A549 (cell line): ENCODE measurements at regions not wholly inside any gene's neighbourhood (a gene's known extent, or its start where the extent isn't known, plus 50 kb on each side); places are given as distances from the start of the nearest gene placed in this dataset.

Experiments
- ATAC-seq, 2 experiments: fragments of 200-7000 bp in 1 of 2; fragments of >200 bp in 1 of 2; cut with Nextera tagmentation in 1 of 2; cut with Tn5 transposase in 1 of 2; 3 replicates each; pipeline versions ENCODE4 v1.8.0 to v1.9.1; 2018 to 2020; ENCODE audit warnings: mild to moderate bottlenecking in 1 of 2, moderate library complexity in 1 of 2
- CTCF ChIA-PET: fragments of 300-600 bp; sonication (Branson Sonifier 250); formaldehyde crosslinking; extraction: SDS; loops from one replicate; lab custom pipeline; 2021; ENCODE audit warnings: antibody characterized with exemption, inconsistent platforms; lab: Yijun Ruan, JAX
- POLR2A ChIA-PET: fragments of 350-600 bp; formaldehyde crosslinking; extraction: SDS; loops from one replicate; lab custom pipeline; 2021; ENCODE audit warnings: antibody characterized with exemption, inconsistent platforms; lab: Yijun Ruan, JAX
- DNase-seq, 2 experiments: peaks; one replicate each; pipeline versions ENCODE4 v3.0.0 to v3.0.0-alpha.2; 2011 to 2016; ENCODE audit warnings: low read depth in 1 of 2, low spot score in 1 of 2
- FAIRE-seq: peaks from 2 replicates; lab custom pipeline; 2011; peaks lifted over from hg19 to GRCh38; lab: Jason Lieb, UNC
- H3K27ac ChIP-seq, 2 experiments: fragments of >200 bp; sonication (Bioruptor Twin); formaldehyde crosslinking; 3 replicates each; pipeline ENCODE4 v1.5.1; 2016 to 2017
- H3K4me1 ChIP-seq: fragments of >200 bp; sonication (Bioruptor Twin); formaldehyde crosslinking; 3 replicates; pipeline ENCODE4 v1.6.1; 2016
- H3K4me2 ChIP-seq: fragments of >200 bp; sonication (Bioruptor Twin); formaldehyde crosslinking; 3 replicates; pipeline ENCODE4 v1.6.1; 2016
- H3K4me3 ChIP-seq: fragments of >200 bp; sonication (Bioruptor Twin); formaldehyde crosslinking; 3 replicates; pipeline ENCODE4 v1.5.1; 2016
- H3K9me3 ChIP-seq: fragments of >200 bp; sonication (Bioruptor Twin); formaldehyde crosslinking; 3 replicates; pipeline ENCODE4 v1.6.1; 2016
- BHLHE40 ChIP-seq: IDR thresholded peaks from 2 replicates; pipeline ENCODE4 v1.6.1; 2012; ENCODE audit warnings: low read depth, low read length, inconsistent platforms
- CBX2 ChIP-seq: fragments of 200-600 bp; sonication (generic); IDR thresholded peaks from 2 replicates; pipeline ENCODE4 v1.6.1; 2016; ENCODE audit warnings: low read depth, mild to moderate bottlenecking, borderline replicate concordance
- CBX8 ChIP-seq: fragments of 200-600 bp; sonication (generic); IDR thresholded peaks from 2 replicates; pipeline ENCODE4 v1.6.1; 2016
- CEBPB ChIP-seq, 2 experiments: fragments of >200 bp in 1 of 2; sonication (Bioruptor Twin) in 1 of 2; formaldehyde crosslinking in 1 of 2; IDR thresholded peaks; 2 replicates each; pipeline ENCODE4 v1.6.1; 2012 to 2016
- CHD2 ChIP-seq: fragments of 150-350 bp; IDR thresholded peaks from 2 replicates; pipeline ENCODE4 v1.6.1; 2014; ENCODE audit warnings: low read length; ENCODE audit not compliant: partially characterized antibody
- EP300 ChIP-seq, 2 experiments: fragments of >200 bp; sonication (Bioruptor Twin); formaldehyde crosslinking; IDR thresholded peaks; 2 replicates in 1 of 2; 3 replicates in 1 of 2; pipeline ENCODE4 v1.6.1; 2016 to 2017
- ESRRA ChIP-seq: fragments of 150-350 bp; IDR thresholded peaks from 2 replicates; pipeline ENCODE4 v1.6.1; 2014; ENCODE audit warnings: mild to moderate bottlenecking, low read length, borderline replicate concordance
- FOSB ChIP-seq: fragments of 250-450 bp; sonication (Bioruptor Pico); IDR thresholded peaks from 2 replicates; pipeline ENCODE4 v1.5.0; 2020; ENCODE audit warnings: mild to moderate bottlenecking, moderate library complexity
- FOXS1 ChIP-seq: fragments of 250-450 bp; sonication (Bioruptor Pico); IDR thresholded peaks from 2 replicates; pipeline ENCODE4 v1.5.0; 2020; ENCODE audit warnings: mild to moderate bottlenecking, moderate library complexity
- GATA3 ChIP-seq: IDR thresholded peaks from 2 replicates; pipeline ENCODE4 v1.6.1; 2012; ENCODE audit warnings: borderline replicate concordance
- MYC ChIP-seq: IDR thresholded peaks from 2 replicates; pipeline ENCODE4 v1.6.1; 2012; ENCODE audit warnings: mild to moderate bottlenecking, inconsistent platforms, low read length, improper control_type of control experiment, borderline replicate concordance
- NFE2L2 ChIP-seq: fragments of 150-350 bp; conservative IDR thresholded peaks from 2 replicates; pipeline ENCODE4 v1.6.1; 2014; ENCODE audit warnings: low read length
- PHF8 ChIP-seq: fragments of 200-600 bp; sonication (generic); IDR thresholded peaks from 2 replicates; pipeline ENCODE4 v1.6.1; 2016; ENCODE audit warnings: low read depth, mild to moderate bottlenecking, antibody characterized with exemption, moderate library complexity, borderline replicate concordance
- RAD21 ChIP-seq, 2 experiments: fragments of >200 bp in 1 of 2; sonication (Bioruptor Twin) in 1 of 2; formaldehyde crosslinking in 1 of 2; IDR thresholded peaks in 1 of 2; conservative IDR thresholded peaks in 1 of 2; 2 replicates in 1 of 2; 3 replicates in 1 of 2; pipeline ENCODE4 v1.6.1; 2012 to 2018; ENCODE audit warnings: inconsistent platforms in 1 of 2
- RNF2 ChIP-seq: fragments of 200-600 bp; sonication (generic); IDR thresholded peaks from 2 replicates; pipeline ENCODE4 v1.6.1; 2016; ENCODE audit warnings: low read depth, mild to moderate bottlenecking, antibody characterized with exemption, moderate library complexity, borderline replicate concordance
- TP53 ChIP-seq: fragments of 250-450 bp; sonication (Bioruptor Pico); IDR thresholded peaks from 2 replicates; pipeline ENCODE4 v1.5.0; 2021; ENCODE audit warnings: mild to moderate bottlenecking, moderate library complexity
- ZFP36 ChIP-seq: fragments of 450-650 bp; IDR thresholded peaks from 2 replicates; pipeline ENCODE4 v1.6.1; 2014; ENCODE audit warnings: borderline replicate concordance; ENCODE audit not compliant: partially characterized antibody
- ZSCAN20 ChIP-seq: fragments of 250-450 bp; sonication (Bioruptor Pico); IDR thresholded peaks from 2 replicates; pipeline ENCODE4 v1.8.0; 2022; ENCODE audit warnings: mild to moderate bottlenecking, moderate library complexity
- whole genome bisulfite sequencing: methylation state at CpG from one replicate; pipeline ENCODE4 v1.1.6; 2017; ENCODE audit errors: missing lambda C conversion rate; 5-methylcytosine and 5-hydroxymethylcytosine counted together
- TF ChIP-seq, protein P1 (sequence below): IDR thresholded peaks from 2 replicates; pipeline ENCODE4 v1.6.1; 2012; ENCODE audit warnings: low read depth, borderline replicate concordance
- TF ChIP-seq, protein P2 (sequence below): fragments of 150-350 bp; IDR thresholded peaks from 2 replicates; pipeline ENCODE4 v1.6.1; 2014; ENCODE audit warnings: low read depth, mild to moderate bottlenecking, low read length
- TF ChIP-seq, protein P3 (sequence below): IDR thresholded peaks from 2 replicates; pipeline ENCODE4 v1.6.1; 2012
- TF ChIP-seq, protein P4 (sequence below): fragments of 200-600 bp; sonication (generic); IDR thresholded peaks from 2 replicates; pipeline ENCODE4 v1.6.1; 2016; ENCODE audit warnings: antibody characterized with exemption, mild to moderate bottlenecking, moderate library complexity
- TF ChIP-seq, protein P5 (sequence below): fragments of 250-450 bp; sonication (Bioruptor Pico); IDR thresholded peaks from 2 replicates; pipeline ENCODE4 v1.5.0; 2020; ENCODE audit warnings: low read depth, mild to moderate bottlenecking, moderate library complexity

DNA sequence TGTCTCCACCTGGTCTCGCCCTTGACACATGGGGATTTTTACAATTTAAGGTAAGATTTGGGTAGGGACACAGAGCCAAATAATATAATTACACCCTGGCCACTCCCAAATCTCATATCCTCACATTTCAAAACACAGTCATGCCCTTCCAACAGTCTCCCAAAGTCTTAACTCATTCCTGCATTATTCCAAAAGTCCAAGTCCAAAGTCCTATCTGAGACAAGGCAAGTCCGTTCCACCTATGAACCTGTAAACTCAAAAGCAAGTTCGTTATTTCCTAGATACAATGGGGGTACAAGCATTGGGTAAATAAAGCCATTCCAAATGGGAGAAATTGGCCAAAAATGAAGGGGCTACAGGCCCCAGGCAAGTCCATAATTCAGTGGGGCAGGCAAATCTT is 380.8 kb downstream of the CXXC4 start:
- no peak for FAIRE-seq

DNA sequence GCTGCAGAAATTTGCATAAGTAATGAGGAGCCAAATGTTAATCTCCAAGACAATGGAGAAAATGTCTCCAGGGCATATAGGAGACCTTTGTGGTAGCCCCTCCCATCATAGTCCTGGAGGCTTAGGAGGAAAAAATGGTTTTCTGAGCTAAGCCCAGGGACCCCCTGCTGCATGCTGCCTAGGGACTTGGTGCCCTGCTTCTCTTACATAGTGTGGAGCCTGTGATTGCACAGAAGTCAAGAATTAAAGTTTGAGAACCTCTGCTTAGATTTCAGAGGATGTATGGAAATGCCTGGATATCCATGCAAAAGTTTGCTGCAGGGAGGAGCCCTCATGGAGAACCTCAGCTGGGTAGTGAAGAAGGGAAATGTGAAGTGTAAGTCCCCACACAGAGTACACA is 379.4 kb upstream of the TACR3 start:
- ChIA-PET CTCF (no interaction called here), POLR2A (no interaction called here)
- Histone ChIP-seq H3K4me1 (no peaks in the 10 kb centered on the region), H3K4me3 (no peak overlapping the region), H3K9me3 (no peaks in the 10 kb centered on the region), H3K27ac (no peak overlapping the region), H3K4me2 (no peak overlapping the region)
- FAIRE-seq (no peak), ATAC-seq (no peak), DNase-seq (no peak)
- TF ChIP-seq ZFP36 (peak; percentile 66), RAD21 (conservative IDR thresholded peaks at IDR 0.05 in 1 of 2, IDR thresholded peaks at IDR 0.05 in 1 of 2) (no peak)

More for the DNA sequence above, 380.8 kb downstream of the CXXC4 start:
- TF ChIP-seq EP300 (IDR thresholded peaks at IDR 0.05), result no peak
- ATAC-seq, result no peak
- Histone ChIP-seq H3K9me3 (no peaks in the 10 kb centered on the region), H3K4me2 (no peak overlapping the region), H3K4me3 (no peak overlapping the region), H3K4me1 (no peaks in the 10 kb centered on the region), H3K27ac (no peak overlapping the region)
- WGBS, result 40% methylated on average over 2 of the region's 3 CpGs
- ChIA-PET POLR2A (no interaction called here), CTCF (no interaction called here)
- no peak for DNase-seq

DNA sequence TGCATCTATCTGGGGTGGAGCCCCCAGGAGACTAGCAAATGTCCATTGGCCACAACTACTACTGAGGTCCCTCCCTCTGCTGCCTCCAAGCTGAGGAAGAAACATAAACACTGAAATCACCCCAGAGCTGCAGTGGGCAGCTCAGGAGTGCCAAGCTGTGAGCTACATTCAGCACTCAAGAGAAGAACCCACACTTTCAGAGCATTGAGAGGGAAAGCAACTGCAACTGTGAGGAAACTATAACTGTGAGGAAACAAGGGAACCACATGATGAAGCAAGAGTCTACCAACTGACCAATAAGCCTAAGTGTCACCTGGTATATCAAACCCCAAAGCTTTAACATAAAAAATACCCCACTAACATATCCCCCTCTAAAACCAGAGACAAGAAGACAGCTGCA is 373.5 kb upstream of the TACR3 start:
- no peak overlapping the region for H3K4me3 ChIP-seq
- CTCF ChIA-PET, result no interaction called here
- no peaks in the 10 kb centered on the region for H3K9me3 ChIP-seq
- ATAC-seq (no peak), FAIRE-seq (no peak), DNase-seq (no peak)
- POLR2A ChIA-PET, result no interaction called here
- H3K27ac ChIP-seq, result no peak overlapping the region
- no peak for TF ChIP-seq CBX8
- no peak for TF ChIP-seq CHD2
- TF ChIP-seq PHF8, result no peak
- no peak for TF ChIP-seq BHLHE40
- no peak for TF ChIP-seq ESRRA
- TF ChIP-seq, protein P1, sequence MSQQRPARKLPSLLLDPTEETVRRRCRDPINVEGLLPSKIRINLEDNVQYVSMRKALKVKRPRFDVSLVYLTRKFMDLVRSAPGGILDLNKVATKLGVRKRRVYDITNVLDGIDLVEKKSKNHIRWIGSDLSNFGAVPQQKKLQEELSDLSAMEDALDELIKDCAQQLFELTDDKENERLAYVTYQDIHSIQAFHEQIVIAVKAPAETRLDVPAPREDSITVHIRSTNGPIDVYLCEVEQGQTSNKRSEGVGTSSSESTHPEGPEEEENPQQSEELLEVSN, result no peak
- TF ChIP-seq TP53, result no peak
- TF ChIP-seq MYC, result no peak
- TF ChIP-seq, protein P2, sequence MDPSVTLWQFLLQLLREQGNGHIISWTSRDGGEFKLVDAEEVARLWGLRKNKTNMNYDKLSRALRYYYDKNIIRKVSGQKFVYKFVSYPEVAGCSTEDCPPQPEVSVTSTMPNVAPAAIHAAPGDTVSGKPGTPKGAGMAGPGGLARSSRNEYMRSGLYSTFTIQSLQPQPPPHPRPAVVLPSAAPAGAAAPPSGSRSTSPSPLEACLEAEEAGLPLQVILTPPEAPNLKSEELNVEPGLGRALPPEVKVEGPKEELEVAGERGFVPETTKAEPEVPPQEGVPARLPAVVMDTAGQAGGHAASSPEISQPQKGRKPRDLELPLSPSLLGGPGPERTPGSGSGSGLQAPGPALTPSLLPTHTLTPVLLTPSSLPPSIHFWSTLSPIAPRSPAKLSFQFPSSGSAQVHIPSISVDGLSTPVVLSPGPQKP, result no peak
- no peak for TF ChIP-seq ZFP36
- no peak for TF ChIP-seq ZSCAN20 (CRISPR knock-in tag)
- TF ChIP-seq EP300 (IDR thresholded peaks at IDR 0.05), result no peak
- TF ChIP-seq CBX2, result no peak
- H3K4me2 ChIP-seq, result no peak overlapping the region
- no peaks in the 10 kb centered on the region for H3K4me1 ChIP-seq

DNA sequence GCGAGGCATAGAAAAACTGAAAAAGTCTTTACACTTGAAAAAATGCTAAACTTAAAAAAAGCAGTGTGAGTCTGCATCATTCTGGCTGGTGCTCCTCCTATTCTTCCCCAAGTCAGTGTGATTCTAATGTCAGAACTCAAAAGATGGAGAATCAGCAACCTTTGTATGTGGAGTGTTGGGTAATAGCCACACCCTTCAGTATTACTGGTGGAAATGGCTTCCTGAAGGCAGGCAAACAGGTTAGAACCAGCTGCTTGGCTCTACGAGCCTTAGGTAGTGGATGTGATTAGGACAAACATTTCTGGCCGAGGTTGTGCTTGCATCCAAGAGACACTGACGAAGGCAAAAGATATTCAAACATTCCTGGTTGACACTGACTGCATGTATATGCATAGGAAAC is 353.4 kb upstream of the TACR3 start:
- no peaks in the 10 kb centered on the region for H3K4me1 ChIP-seq
- H3K27ac ChIP-seq, result no peak overlapping the region
- no peak overlapping the region for H3K4me3 ChIP-seq
- H3K4me2 ChIP-seq, result no peak overlapping the region
- ATAC-seq (no peak), DNase-seq (no peak), FAIRE-seq (no peak)
- TF ChIP-seq NFE2L2, result no peak
- no peak for TF ChIP-seq PHF8
- no peak for TF ChIP-seq RAD21 (conservative IDR thresholded peaks at IDR 0.05 in 1 of 2, IDR thresholded peaks at IDR 0.05 in 1 of 2)
- TF ChIP-seq BHLHE40, result no peak
- no peak for TF ChIP-seq FOSB
- TF ChIP-seq, protein P3, sequence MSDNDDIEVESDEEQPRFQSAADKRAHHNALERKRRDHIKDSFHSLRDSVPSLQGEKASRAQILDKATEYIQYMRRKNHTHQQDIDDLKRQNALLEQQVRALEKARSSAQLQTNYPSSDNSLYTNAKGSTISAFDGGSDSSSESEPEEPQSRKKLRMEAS, result no peak
- TF ChIP-seq RNF2, result no peak
- no peak for TF ChIP-seq CEBPB (IDR thresholded peaks at IDR 0.05)
- TF ChIP-seq, protein P4, sequence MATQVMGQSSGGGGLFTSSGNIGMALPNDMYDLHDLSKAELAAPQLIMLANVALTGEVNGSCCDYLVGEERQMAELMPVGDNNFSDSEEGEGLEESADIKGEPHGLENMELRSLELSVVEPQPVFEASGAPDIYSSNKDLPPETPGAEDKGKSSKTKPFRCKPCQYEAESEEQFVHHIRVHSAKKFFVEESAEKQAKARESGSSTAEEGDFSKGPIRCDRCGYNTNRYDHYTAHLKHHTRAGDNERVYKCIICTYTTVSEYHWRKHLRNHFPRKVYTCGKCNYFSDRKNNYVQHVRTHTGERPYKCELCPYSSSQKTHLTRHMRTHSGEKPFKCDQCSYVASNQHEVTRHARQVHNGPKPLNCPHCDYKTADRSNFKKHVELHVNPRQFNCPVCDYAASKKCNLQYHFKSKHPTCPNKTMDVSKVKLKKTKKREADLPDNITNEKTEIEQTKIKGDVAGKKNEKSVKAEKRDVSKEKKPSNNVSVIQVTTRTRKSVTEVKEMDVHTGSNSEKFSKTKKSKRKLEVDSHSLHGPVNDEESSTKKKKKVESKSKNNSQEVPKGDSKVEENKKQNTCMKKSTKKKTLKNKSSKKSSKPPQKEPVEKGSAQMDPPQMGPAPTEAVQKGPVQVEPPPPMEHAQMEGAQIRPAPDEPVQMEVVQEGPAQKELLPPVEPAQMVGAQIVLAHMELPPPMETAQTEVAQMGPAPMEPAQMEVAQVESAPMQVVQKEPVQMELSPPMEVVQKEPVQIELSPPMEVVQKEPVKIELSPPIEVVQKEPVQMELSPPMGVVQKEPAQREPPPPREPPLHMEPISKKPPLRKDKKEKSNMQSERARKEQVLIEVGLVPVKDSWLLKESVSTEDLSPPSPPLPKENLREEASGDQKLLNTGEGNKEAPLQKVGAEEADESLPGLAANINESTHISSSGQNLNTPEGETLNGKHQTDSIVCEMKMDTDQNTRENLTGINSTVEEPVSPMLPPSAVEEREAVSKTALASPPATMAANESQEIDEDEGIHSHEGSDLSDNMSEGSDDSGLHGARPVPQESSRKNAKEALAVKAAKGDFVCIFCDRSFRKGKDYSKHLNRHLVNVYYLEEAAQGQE, result no peak
- TF ChIP-seq, protein P2, result no peak
- no peak for TF ChIP-seq ZSCAN20 (CRISPR knock-in tag)
- TF ChIP-seq FOXS1, result no peak
- TF ChIP-seq, protein P5, sequence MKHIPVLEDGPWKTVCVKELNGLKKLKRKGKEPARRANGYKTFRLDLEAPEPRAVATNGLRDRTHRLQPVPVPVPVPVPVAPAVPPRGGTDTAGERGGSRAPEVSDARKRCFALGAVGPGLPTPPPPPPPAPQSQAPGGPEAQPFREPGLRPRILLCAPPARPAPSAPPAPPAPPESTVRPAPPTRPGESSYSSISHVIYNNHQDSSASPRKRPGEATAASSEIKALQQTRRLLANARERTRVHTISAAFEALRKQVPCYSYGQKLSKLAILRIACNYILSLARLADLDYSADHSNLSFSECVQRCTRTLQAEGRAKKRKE, result no peak
- TF ChIP-seq GATA3, result no peak
- ChIA-PET POLR2A (no interaction called here), CTCF (no interaction called here)
- H3K9me3 ChIP-seq, result no peaks in the 10 kb centered on the region
- 13% methylated on average over 4 of the region's 4 CpGs for WGBS
